ENCODE measurements at regions not wholly inside any gene's neighbourhood (a gene's known extent, or its start where the extent isn't known, plus 50 kb on each side); places are given as distances from the start of the nearest gene placed in this dataset.
"Not testable (repeated sequence)": the region's sequence is repeated elsewhere in the genome, so short reads cannot be mapped to it uniquely, and the experiment has no call there.

GRCh38 chr12:105658389-105658788, 327.9 kb downstream of the C12orf75 start:
- Histone ChIP-seq H3F3A (ENCODE audit: insufficient read depth) (no peaks in the 10 kb centered on the region), H3K27me3 (ENCODE audit: low read length) (no peaks in the 10 kb centered on the region), H3K36me3 (ENCODE audit: low read length) (no peaks in the 10 kb centered on the region), H2AFZ (ENCODE audit: low read depth, low read length, severe bottlenecking) (no peak overlapping the region), H3K9me3 (ENCODE audit: insufficient read depth, low read length) (no peaks in the 10 kb centered on the region), H3K4me2 (ENCODE audit: low read depth, low read length, poor library complexity, severe bottlenecking) (no peak overlapping the region), H3K9me2 (replicated peaks; ENCODE audit: insufficient read depth, low read length) (no peaks in the 10 kb centered on the region), H3K4me3 (ENCODE audit: insufficient read depth, low read length, poor library complexity, severe bottlenecking) (no peak overlapping the region), H3K79me2 (ENCODE audit: insufficient read depth, low read length) (no peaks in the 10 kb centered on the region), H3K9ac (ENCODE audit: low read length) (no peak overlapping the region), H3K27ac (ENCODE audit: low read depth, low read length) (no peak overlapping the region), H4K20me1 (ENCODE audit: low read depth, low read length) (no peaks in the 10 kb centered on the region)
- TF ChIP-seq EZH2phosphoT487 (conservative IDR thresholded peaks at IDR 0.05; ENCODE audit: low read length) (no peak), CTCF (IDR thresholded peaks at IDR 0.05; ENCODE audit: insufficient read depth, low read length, poor library complexity, severe bottlenecking) (no peak)

GRCh38 chr12:105659355-105660075, 329.0 kb downstream of the C12orf75 start:
- H3K79me2 ChIP-seq (ENCODE audit: insufficient read depth, low read length), result no peaks in the 10 kb centered on the region
- no peak overlapping the region for H3K9ac ChIP-seq (ENCODE audit: low read length)
- no peaks in the 10 kb centered on the region for H3K9me3 ChIP-seq (ENCODE audit: insufficient read depth, low read length)
- H3K36me3 ChIP-seq (ENCODE audit: low read length), result no peaks in the 10 kb centered on the region
- H4K20me1 ChIP-seq (ENCODE audit: low read depth, low read length), result no peaks in the 10 kb centered on the region
- H3K4me2 ChIP-seq (ENCODE audit: low read depth, low read length, poor library complexity, severe bottlenecking), result no peak overlapping the region
- TF ChIP-seq CTCF (IDR thresholded peaks at IDR 0.05; ENCODE audit: insufficient read depth, low read length, poor library complexity, severe bottlenecking) (no peak), EZH2phosphoT487 (conservative IDR thresholded peaks at IDR 0.05; ENCODE audit: low read length) (no peak)
- no peaks in the 10 kb centered on the region for H3K27me3 ChIP-seq (ENCODE audit: low read length)
- no peak overlapping the region for H3K27ac ChIP-seq (ENCODE audit: low read depth, low read length)
- no peaks in the 10 kb centered on the region for H3F3A ChIP-seq (ENCODE audit: insufficient read depth)
- no peaks in the 10 kb centered on the region for H3K9me2 ChIP-seq (replicated peaks; ENCODE audit: insufficient read depth, low read length)
- no peak overlapping the region for H3K4me3 ChIP-seq (ENCODE audit: insufficient read depth, low read length, poor library complexity, severe bottlenecking)
- no peak overlapping the region for H2AFZ ChIP-seq (ENCODE audit: low read depth, low read length, severe bottlenecking)

GRCh38 chr12:105664765-105665164, 334.3 kb downstream of the C12orf75 start:
- not testable (repeated sequence) for H3K4me2 ChIP-seq (ENCODE audit: low read depth, low read length, poor library complexity, severe bottlenecking); H3K9me3 ChIP-seq (ENCODE audit: insufficient read depth, low read length); H3K27ac ChIP-seq (ENCODE audit: low read depth, low read length); H3F3A ChIP-seq (ENCODE audit: insufficient read depth); H4K20me1 ChIP-seq (ENCODE audit: low read depth, low read length); H3K9me2 ChIP-seq (replicated peaks; ENCODE audit: insufficient read depth, low read length); H3K4me3 ChIP-seq (ENCODE audit: insufficient read depth, low read length, poor library complexity, severe bottlenecking); H3K79me2 ChIP-seq (ENCODE audit: insufficient read depth, low read length); H3K36me3 ChIP-seq (ENCODE audit: low read length); H3K9ac ChIP-seq (ENCODE audit: low read length); H3K27me3 ChIP-seq (ENCODE audit: low read length); H2AFZ ChIP-seq (ENCODE audit: low read depth, low read length, severe bottlenecking)

- H3K27me3 ChIP-seq (ENCODE audit: low read length), result no peaks in the 10 kb centered on the region
- no peak overlapping the region for H3K27ac ChIP-seq (ENCODE audit: low read depth, low read length)
- H3K9me3 ChIP-seq (ENCODE audit: insufficient read depth, low read length), result no peaks in the 10 kb centered on the region
- TF ChIP-seq CTCF (IDR thresholded peaks at IDR 0.05; ENCODE audit: insufficient read depth, low read length, poor library complexity, severe bottlenecking) (no peak), EZH2phosphoT487 (conservative IDR thresholded peaks at IDR 0.05; ENCODE audit: low read length) (no peak)
- H4K20me1 ChIP-seq (ENCODE audit: low read depth, low read length), result no peaks in the 10 kb centered on the region
- H3K9ac ChIP-seq (ENCODE audit: low read length), result no peak overlapping the region
- H3K36me3 ChIP-seq (ENCODE audit: low read length), result no peaks in the 10 kb centered on the region
- no peak overlapping the region for H3K4me3 ChIP-seq (ENCODE audit: insufficient read depth, low read length, poor library complexity, severe bottlenecking)
- H2AFZ ChIP-seq (ENCODE audit: low read depth, low read length, severe bottlenecking), result no peak overlapping the region
- H3F3A ChIP-seq (ENCODE audit: insufficient read depth), result no peaks in the 10 kb centered on the region
- no peaks in the 10 kb centered on the region for H3K79me2 ChIP-seq (ENCODE audit: insufficient read depth, low read length)
- no peak overlapping the region for H3K4me2 ChIP-seq (ENCODE audit: low read depth, low read length, poor library complexity, severe bottlenecking)
- H3K9me2 ChIP-seq (replicated peaks; ENCODE audit: insufficient read depth, low read length), result no peaks in the 10 kb centered on the region
Observed at GRCh38 chr12:105665366-105665765, 334.9 kb downstream of the C12orf75 start.
